ENCODE measurements at regions not wholly inside any gene's neighbourhood (a gene's known extent, or its start where the extent isn't known, plus 50 kb on each side); places are given as distances from the start of the nearest gene placed in this dataset.

DNA sequence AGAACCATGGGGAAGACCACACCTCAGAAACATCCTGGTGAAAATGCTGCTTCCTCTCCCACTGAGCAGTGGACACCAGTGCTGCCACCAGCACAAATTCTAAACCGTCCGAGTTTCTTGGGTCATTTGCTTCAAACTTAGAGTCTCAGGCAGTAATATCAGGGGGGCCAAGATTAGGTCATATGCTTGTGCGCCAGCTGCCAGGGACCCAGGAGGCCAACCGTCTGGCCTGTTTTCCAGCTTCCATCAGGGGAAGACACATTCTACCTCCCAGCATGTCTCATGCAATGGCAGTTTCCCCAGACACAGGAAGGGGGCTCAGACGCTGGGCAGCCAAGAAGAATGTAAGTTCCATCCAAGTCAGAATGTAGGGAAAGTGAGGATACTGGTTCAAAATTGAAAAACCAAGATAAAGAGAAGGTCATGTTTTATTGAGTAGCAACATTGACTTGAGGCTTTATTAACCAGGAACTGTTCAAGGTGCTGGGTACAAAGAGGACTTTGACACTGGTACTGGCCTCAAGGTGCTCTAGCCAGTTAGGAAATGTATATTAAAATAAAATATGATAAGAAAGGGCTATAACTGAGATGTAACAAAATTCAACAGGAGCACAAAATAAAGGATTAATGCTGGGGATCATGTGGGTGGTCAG lies 59.7 kb upstream of the EED start:
- TF ChIP-seq EZH2 (IDR thresholded peaks at IDR 0.05; ENCODE audit: borderline replicate concordance, low read length) (no peak), CTCF (conservative IDR thresholded peaks at IDR 0.05 in 1 of 2, IDR thresholded peaks at IDR 0.05 in 1 of 2; ENCODE audit: extremely low read depth in 1 of 2, insufficient read depth in 1 of 2, low read depth in 1 of 2, low read length in 2 of 2) (no peak)

Measured in mammary epithelial cell (primary cell).